ENCODE measurements at regions not wholly inside any gene's neighbourhood (a gene's known extent, or its start where the extent isn't known, plus 50 kb on each side); places are given as distances from the start of the nearest gene placed in this dataset.

GRCh38 chr6:95687839-95688238, 110.5 kb downstream of the MANEA start:
- no peaks in the 10 kb centered on the region for H3K79me2 ChIP-seq (ENCODE audit: insufficient read depth, low read length)
- no peaks in the 10 kb centered on the region for H3K9me3 ChIP-seq (ENCODE audit: low read length)
- CTCF ChIA-PET (ENCODE audit: low intra/inter-chr PET ratio, low total read pairs), result no interaction called here
- no peaks in the 10 kb centered on the region for H4K20me1 ChIP-seq (ENCODE audit: insufficient read depth, low read length)
- no peak overlapping the region for H3K4me2 ChIP-seq (ENCODE audit: low read depth, low read length)
- TF ChIP-seq CCAR2 (optimal IDR thresholded peaks at IDR 0.05; ENCODE audit: low read depth, low read length) (no peak), ZNF747 (CRISPR knock-in tag; IDR thresholded peaks at IDR 0.05; ENCODE audit: borderline replicate concordance) (no peak), SMAD3 (CRISPR knock-in tag; IDR thresholded peaks at IDR 0.05) (no peak), ZNF674 (CRISPR knock-in tag; IDR thresholded peaks at IDR 0.05; ENCODE audit: low read depth) (no peak), SP2 (CRISPR knock-in tag; IDR thresholded peaks at IDR 0.05) (no peak), ZNF160 (CRISPR knock-in tag; IDR thresholded peaks at IDR 0.05) (no peak), ZNF782 (CRISPR knock-in tag; IDR thresholded peaks at IDR 0.05; ENCODE audit: borderline replicate concordance) (no peak), FOXC1 (CRISPR knock-in tag; IDR thresholded peaks at IDR 0.05; ENCODE audit: borderline replicate concordance) (no peak), PLSCR1 (CRISPR knock-in tag; IDR thresholded peaks at IDR 0.05; ENCODE audit: borderline replicate concordance) (no peak)
- in situ Hi-C loops (cut with HindIII; ENCODE audit: extremely low pct_ligation_motif_present, low pct_unique_long_range_greater_than_20kb) (no loop called here), intact Hi-C loops (cut with micrococcal nuclease; ENCODE audit: unreplicated experiment) (no loop called here)
- ATAC-seq (no peak), FAIRE-seq (no peak), DNase-seq (ENCODE audit: low spot score) (no peak)
- BruUV-seq (replicated peaks), result no TSS peak
- H3K27me3 ChIP-seq (ENCODE audit: control insufficient read depth in 1 of 2, insufficient read depth in 2 of 2, low read length in 2 of 2), result no peaks in the 10 kb centered on the region
- H3K9ac ChIP-seq (ENCODE audit: insufficient read depth, low read depth, low read length), result no peak overlapping the region
- no peak overlapping the region for H3K4me3 ChIP-seq (replicated peaks in 1 of 3; ENCODE audit: insufficient read depth in 1 of 3, low read depth in 2 of 3, low read length in 3 of 3)
- no peak overlapping the region for H2AFZ ChIP-seq (ENCODE audit: low read length)
- POLR2A ChIA-PET, result no interaction called here
- H3K36me3 ChIP-seq (replicated peaks in 1 of 2; ENCODE audit: control insufficient read depth in 1 of 2, insufficient read depth in 2 of 2, low read length in 2 of 2), result no peaks in the 10 kb centered on the region
- H3K4me1 ChIP-seq (ENCODE audit: insufficient read depth, low read length), result no peaks in the 10 kb centered on the region
- H3K27ac ChIP-seq (ENCODE audit: extremely low read length, insufficient read depth, low read length), result no peak overlapping the region

GRCh38 chr6:95690328-95690727, 113.0 kb downstream of the MANEA start:
- Histone ChIP-seq H2AFZ (ENCODE audit: low read length) (peak overlapping the region; percentile 58), H3K9me3 (ENCODE audit: low read length) (no peaks in the 10 kb centered on the region), H3K36me3 (replicated peaks in 1 of 2; ENCODE audit: control insufficient read depth in 1 of 2, insufficient read depth in 2 of 2, low read length in 2 of 2) (no peaks in the 10 kb centered on the region), H3K79me2 (ENCODE audit: insufficient read depth, low read length) (no peaks in the 10 kb centered on the region), H3K9ac (ENCODE audit: insufficient read depth, low read depth, low read length) (no peak overlapping the region), H3K4me1 (ENCODE audit: insufficient read depth, low read length) (no peaks in the 10 kb centered on the region), H3K27me3 (ENCODE audit: control insufficient read depth in 1 of 2, insufficient read depth in 2 of 2, low read length in 2 of 2) (no peaks in the 10 kb centered on the region), H3K4me3 (replicated peaks in 1 of 3; ENCODE audit: insufficient read depth in 1 of 3, low read depth in 2 of 3, low read length in 3 of 3) (peak overlapping the region; percentile 39 to 54 (median 41); a peak in 5 of 6 replicates), H4K20me1 (ENCODE audit: insufficient read depth, low read length) (no peaks in the 10 kb centered on the region), H3K4me2 (ENCODE audit: low read depth, low read length) (peak overlapping the region; percentile 65), H3K27ac (ENCODE audit: extremely low read length, insufficient read depth, low read length) (no peak overlapping the region)
- no TSS peak for BruUV-seq (replicated peaks)
- FAIRE-seq (no peak), ATAC-seq (peak; percentile 93), DNase-seq (ENCODE audit: low spot score) (no peak)
- in situ Hi-C loops (cut with HindIII; ENCODE audit: extremely low pct_ligation_motif_present, low pct_unique_long_range_greater_than_20kb), result no loop called here
- TF ChIP-seq E2F5 (CRISPR knock-in tag; conservative IDR thresholded peaks at IDR 0.05) (no peak), KDM6A (CRISPR knock-in tag; IDR thresholded peaks at IDR 0.05; ENCODE audit: low read depth) (no peak), CEBPB (IDR thresholded peaks at IDR 0.05; ENCODE audit: borderline replicate concordance, low read depth, low read length) (peak; percentile 6; the same call in 1 of the 2 replicates), IRF2 (CRISPR knock-in tag; IDR thresholded peaks at IDR 0.05) (0 out of 2 replicates have a peak, but pooled peaks have one; percentile 68)
- ChIA-PET POLR2A (no interaction called here), CTCF (ENCODE audit: low intra/inter-chr PET ratio, low total read pairs) (no interaction called here)
- intact Hi-C loops (cut with micrococcal nuclease; ENCODE audit: unreplicated experiment), result no loop called here
- 9% methylated on average over 4 of the region's 4 CpGs for WGBS (ENCODE audit: low lambda C conversion rate)

All from HepG2 (cell line).